HepG2 (cell line): ENCODE measurements at regions not wholly inside any gene's neighbourhood (a gene's known extent, or its start where the extent isn't known, plus 50 kb on each side); places are given as distances from the start of the nearest gene placed in this dataset.

ENCODE experiments used
- ATAC-seq: fragments of 200-7000 bp; cut with Tn5 transposase; 3 replicates; pipeline ENCODE4 v1.9.1; 2020; ENCODE audit warnings: mild to moderate bottlenecking, moderate library complexity
- BruUV-seq: library from RNA; stranded (reverse); fragments of 400-500 nt; replicated peaks from 2 replicates; lab custom pipeline; 2021; lab: Mats Ljungman, UMichigan
- CTCF ChIA-PET: fragments of 300-600 bp; formaldehyde crosslinking; extraction: SDS; loops from one replicate; lab custom pipeline; 2021; ENCODE audit warnings: low total read pairs, inconsistent platforms, low intra/inter-chr PET ratio; lab: Yijun Ruan, JAX
- POLR2A ChIA-PET: fragments of 350-600 bp; sonication (Branson Sonifier 250); formaldehyde crosslinking; loops from one replicate; lab custom pipeline; 2020; ENCODE audit warnings: antibody characterized with exemption, inconsistent platforms; lab: Yijun Ruan, JAX
- DNase-seq: peaks from one replicate; pipeline ENCODE4 v3.0.0-alpha.2; 2015; ENCODE audit warnings: low spot score
- FAIRE-seq: peaks from 3 replicates; lab custom pipeline; 2011; peaks lifted over from hg19 to GRCh38; lab: Jason Lieb, UNC
- H2AFZ ChIP-seq: one replicate; pipeline ENCODE4 v1.6.1; 2011; ENCODE audit warnings: low read length, inconsistent platforms
- H3K27ac ChIP-seq: fragments of 300-600 bp; 3 replicates; pipeline ENCODE4 v1.8.0; 2011; ENCODE audit warnings: mixed run types, mild to moderate bottlenecking, mixed read lengths, low read length, inconsistent platforms; ENCODE audit not compliant: insufficient read depth; ENCODE audit errors: extremely low read length
- H3K27me3 ChIP-seq, 2 experiments: fragments of 200-600 bp in 1 of 2; 2 replicates in 1 of 2; 3 replicates in 1 of 2; pipeline versions ENCODE4 v1.6.0 to v1.8.0; 2011; ENCODE audit warnings: low read length in 2 of 2, mild to moderate bottlenecking in 2 of 2, moderate library complexity in 2 of 2, inconsistent platforms in 1 of 2; ENCODE audit not compliant: insufficient read depth in 2 of 2, control insufficient read depth in 1 of 2
- H3K36me3 ChIP-seq, 2 experiments: fragments of 200-600 bp in 1 of 2; replicated peaks in 1 of 2; 2 replicates in 1 of 2; 3 replicates in 1 of 2; pipeline versions ENCODE4 v1.5.1 to v1.8.0; 2011; ENCODE audit warnings: low read length in 2 of 2, inconsistent platforms in 1 of 2; ENCODE audit not compliant: insufficient read depth in 2 of 2, control insufficient read depth in 1 of 2
- H3K4me1 ChIP-seq: 2 replicates; pipeline ENCODE4 v1.5.1; 2012; ENCODE audit warnings: low read length, inconsistent platforms; ENCODE audit not compliant: insufficient read depth
- H3K4me2 ChIP-seq: 2 replicates; pipeline ENCODE4 v1.6.0; 2011; ENCODE audit warnings: low read depth, low read length, inconsistent platforms
- H3K4me3 ChIP-seq, 3 experiments: fragments of 200-600 bp in 1 of 3; sonication (generic), shearing (Covaris generic) in 1 of 3; replicated peaks in 1 of 3; 2 replicates each; pipeline ENCODE4 v1.5.1; 2011 to 2016; ENCODE audit warnings: low read length in 3 of 3, inconsistent platforms in 2 of 3, low read depth in 2 of 3, mild to moderate bottlenecking in 2 of 3, control low read depth in 1 of 3, mixed read lengths in 1 of 3; ENCODE audit not compliant: insufficient read depth in 1 of 3
- H3K79me2 ChIP-seq: one replicate; pipeline ENCODE4 v1.6.1; 2011; ENCODE audit warnings: low read length, inconsistent platforms; ENCODE audit not compliant: insufficient read depth
- H3K9ac ChIP-seq: 2 replicates; pipeline ENCODE4 v1.6.0; 2011; ENCODE audit warnings: mild to moderate bottlenecking, low read depth, low read length, inconsistent platforms; ENCODE audit not compliant: insufficient read depth
- H3K9me3 ChIP-seq: 2 replicates; pipeline ENCODE4 v1.5.1; 2012; ENCODE audit warnings: mild to moderate bottlenecking, low read length
- H4K20me1 ChIP-seq: 2 replicates; pipeline ENCODE4 v1.6.0; 2011; ENCODE audit warnings: inconsistent platforms, mild to moderate bottlenecking, low read length, moderate library complexity; ENCODE audit not compliant: insufficient read depth
- GATAD1 ChIP-seq: IDR thresholded peaks from 2 replicates; pipeline ENCODE4 v1.6.1; 2016; ENCODE audit warnings: missing genetic modification reagents, missing compliant biosample characterization
- SAP130 ChIP-seq: IDR thresholded peaks from 2 replicates; pipeline ENCODE4 v1.6.1; 2016; ENCODE audit warnings: low read depth
- TAF1 ChIP-seq: sonication (generic); formaldehyde crosslinking; IDR thresholded peaks from 2 replicates; pipeline ENCODE4 v1.4.0; 2020; ENCODE audit warnings: missing genetic modification reagents
- TOE1 ChIP-seq: sonication (generic); formaldehyde crosslinking; IDR thresholded peaks from 2 replicates; pipeline ENCODE4 v1.4.0; 2020; ENCODE audit warnings: mild to moderate bottlenecking, missing genetic modification reagents
- ZBTB20 ChIP-seq: sonication (generic); formaldehyde crosslinking; IDR thresholded peaks from 2 replicates; pipeline ENCODE4 v1.8.1; 2023; ENCODE audit warnings: missing genetic modification reagents, low read depth, mild to moderate bottlenecking, borderline replicate concordance
- ZNF724P ChIP-seq: sonication (generic); formaldehyde crosslinking; IDR thresholded peaks from 2 replicates; pipeline ENCODE4 v1.8.0; 2022; ENCODE audit warnings: missing genetic modification reagents, borderline replicate concordance
- ZNF75D ChIP-seq: sonication (generic); formaldehyde crosslinking; IDR thresholded peaks from 2 replicates; pipeline ENCODE4 v1.8.1; 2023; ENCODE audit warnings: missing genetic modification reagents, mild to moderate bottlenecking, borderline replicate concordance
- ZSCAN31 ChIP-seq: sonication (generic); formaldehyde crosslinking; IDR thresholded peaks from 2 replicates; pipeline ENCODE4 v1.5.0; 2020; ENCODE audit warnings: low read depth, mild to moderate bottlenecking, missing genetic modification reagents
- WGBS: methylation state at CpG from one replicate; pipeline ENCODE4 v1.1.6; 2017; ENCODE audit warnings: low lambda C conversion rate; 5-methylcytosine and 5-hydroxymethylcytosine counted together
- in situ Hi-C: cut with HindIII; loops from 2 replicates; pipeline ENCODE4 v1.10.0; 2017; ENCODE audit warnings: low pct_unique_long_range_greater_than_20kb; ENCODE audit not compliant: extremely low pct_ligation_motif_present
- intact Hi-C: fragments of 100-400 bp; cut with micrococcal nuclease; formaldehyde crosslinking; loops from one replicate; pipeline ENCODE4 v1.10.0; 2022; ENCODE audit not compliant: unreplicated experiment
- TF ChIP-seq, protein P1 (sequence below): sonication (generic); formaldehyde crosslinking; IDR thresholded peaks from 2 replicates; pipeline ENCODE4 v1.5.0; 2020; ENCODE audit warnings: missing genetic modification reagents, mild to moderate bottlenecking, borderline replicate concordance
- TF ChIP-seq, protein P2 (sequence below): sonication (generic); formaldehyde crosslinking; IDR thresholded peaks from 2 replicates; pipeline ENCODE4 v1.4.0; 2020; ENCODE audit warnings: mild to moderate bottlenecking, missing genetic modification reagents
- TF ChIP-seq, protein P3 (sequence below): sonication (generic); formaldehyde crosslinking; IDR thresholded peaks from 2 replicates; pipeline ENCODE4 v1.8.0; 2022; ENCODE audit warnings: missing genetic modification reagents, mild to moderate bottlenecking, moderate library complexity, borderline replicate concordance
- TF ChIP-seq, protein P4 (sequence below): IDR thresholded peaks from 2 replicates; pipeline ENCODE4 v1.6.1; 2016; ENCODE audit warnings: mild to moderate bottlenecking, missing biosample characterization, missing genetic modification reagents

DNA sequence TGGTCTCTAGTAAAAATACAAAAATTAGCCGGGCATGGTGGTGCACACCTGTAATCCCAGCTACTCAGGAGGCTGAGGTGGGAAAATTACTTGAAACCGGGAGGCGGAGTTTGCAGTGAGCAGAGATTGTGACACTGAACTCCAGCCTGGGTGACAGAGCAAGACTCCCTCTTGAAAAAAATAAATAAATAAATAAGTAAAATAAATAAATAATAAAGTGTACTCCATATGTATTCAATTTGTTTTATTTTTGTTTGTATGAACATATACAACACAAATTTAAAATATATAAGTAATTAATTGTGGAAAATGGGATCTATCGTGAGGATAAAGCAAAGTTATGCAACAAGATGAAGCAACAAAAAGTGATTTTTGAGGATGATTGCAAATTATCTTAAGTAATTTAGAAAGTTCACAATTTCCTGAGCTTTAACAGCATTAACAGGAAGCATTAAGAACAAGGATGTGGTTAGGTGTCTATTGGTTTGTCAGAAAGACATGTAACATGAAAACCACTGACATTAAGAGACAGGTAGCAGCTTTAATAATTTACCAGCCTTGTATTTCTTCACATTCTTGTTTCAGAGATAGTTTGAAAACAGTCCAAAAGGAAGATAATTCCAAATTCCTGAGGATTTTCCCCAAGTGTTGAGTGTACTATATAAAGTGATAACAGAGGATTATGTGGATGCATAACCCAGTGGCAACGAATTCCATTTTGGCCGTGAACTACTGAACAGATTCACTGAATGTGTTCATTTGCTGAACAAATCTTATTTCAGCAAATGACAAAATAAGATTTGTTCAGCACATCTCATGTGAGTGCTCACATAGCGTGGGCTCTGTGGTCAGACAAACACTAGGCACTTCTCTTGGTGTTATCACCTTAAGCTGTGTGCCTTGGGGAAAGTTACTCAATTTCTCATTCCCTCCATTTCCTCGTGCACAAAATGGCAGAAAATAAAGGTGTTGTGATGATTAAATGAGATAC is 68.6 kb upstream of the RESF1 start:
- ChIA-PET CTCF (no interaction called here), POLR2A (no interaction called here)
- WGBS: 51% methylated on average over 8 of the region's 8 CpGs
- no peaks in the 10 kb centered on the region for H3K4me1 ChIP-seq
- BruUV-seq: no TSS peak
- ATAC-seq (no peak), FAIRE-seq (no peak), DNase-seq (no peak)
- intact Hi-C loops (no loop called here), in situ Hi-C loops (no loop called here)
- H3K36me3 ChIP-seq: no peaks in the 10 kb centered on the region
- H3K9ac ChIP-seq: no peak overlapping the region
- TF ChIP-seq GATAD1 (CRISPR knock-in tag) (no peak), ZSCAN31 (CRISPR knock-in tag) (no peak), ZBTB20 (CRISPR knock-in tag) (no peak), SAP130 (no peak), TOE1 (CRISPR knock-in tag) (no peak), TAF1 (no peak), ZNF75D (CRISPR knock-in tag) (no peak), ZNF724P (no peak)
- TF ChIP-seq, protein P1, sequence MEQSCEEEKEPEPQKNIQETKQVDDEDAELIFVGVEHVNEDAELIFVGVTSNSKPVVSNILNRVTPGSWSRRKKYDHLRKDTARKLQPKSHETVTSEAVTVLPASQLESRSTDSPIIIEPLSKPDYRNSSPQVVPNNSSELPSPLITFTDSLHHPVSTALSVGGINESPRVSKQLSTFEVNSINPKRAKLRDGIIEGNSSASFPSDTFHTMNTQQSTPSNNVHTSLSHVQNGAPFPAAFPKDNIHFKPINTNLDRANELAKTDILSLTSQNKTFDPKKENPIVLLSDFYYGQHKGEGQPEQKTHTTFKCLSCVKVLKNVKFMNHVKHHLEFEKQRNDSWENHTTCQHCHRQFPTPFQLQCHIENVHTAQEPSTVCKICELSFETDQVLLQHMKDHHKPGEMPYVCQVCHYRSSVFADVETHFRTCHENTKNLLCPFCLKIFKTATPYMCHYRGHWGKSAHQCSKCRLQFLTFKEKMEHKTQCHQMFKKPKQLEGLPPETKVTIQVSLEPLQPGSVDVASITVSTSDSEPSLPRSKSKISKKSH (CRISPR knock-in tag): no peak
- TF ChIP-seq, protein P2, sequence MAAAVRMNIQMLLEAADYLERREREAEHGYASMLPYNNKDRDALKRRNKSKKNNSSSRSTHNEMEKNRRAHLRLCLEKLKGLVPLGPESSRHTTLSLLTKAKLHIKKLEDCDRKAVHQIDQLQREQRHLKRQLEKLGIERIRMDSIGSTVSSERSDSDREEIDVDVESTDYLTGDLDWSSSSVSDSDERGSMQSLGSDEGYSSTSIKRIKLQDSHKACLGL: no peak
- TF ChIP-seq, protein P3, sequence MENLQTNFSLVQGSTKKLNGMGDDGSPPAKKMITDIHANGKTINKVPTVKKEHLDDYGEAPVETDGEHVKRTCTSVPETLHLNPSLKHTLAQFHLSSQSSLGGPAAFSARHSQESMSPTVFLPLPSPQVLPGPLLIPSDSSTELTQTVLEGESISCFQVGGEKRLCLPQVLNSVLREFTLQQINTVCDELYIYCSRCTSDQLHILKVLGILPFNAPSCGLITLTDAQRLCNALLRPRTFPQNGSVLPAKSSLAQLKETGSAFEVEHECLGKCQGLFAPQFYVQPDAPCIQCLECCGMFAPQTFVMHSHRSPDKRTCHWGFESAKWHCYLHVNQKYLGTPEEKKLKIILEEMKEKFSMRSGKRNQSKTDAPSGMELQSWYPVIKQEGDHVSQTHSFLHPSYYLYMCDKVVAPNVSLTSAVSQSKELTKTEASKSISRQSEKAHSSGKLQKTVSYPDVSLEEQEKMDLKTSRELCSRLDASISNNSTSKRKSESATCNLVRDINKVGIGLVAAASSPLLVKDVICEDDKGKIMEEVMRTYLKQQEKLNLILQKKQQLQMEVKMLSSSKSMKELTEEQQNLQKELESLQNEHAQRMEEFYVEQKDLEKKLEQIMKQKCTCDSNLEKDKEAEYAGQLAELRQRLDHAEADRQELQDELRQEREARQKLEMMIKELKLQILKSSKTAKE: no peak
- TF ChIP-seq, protein P4, sequence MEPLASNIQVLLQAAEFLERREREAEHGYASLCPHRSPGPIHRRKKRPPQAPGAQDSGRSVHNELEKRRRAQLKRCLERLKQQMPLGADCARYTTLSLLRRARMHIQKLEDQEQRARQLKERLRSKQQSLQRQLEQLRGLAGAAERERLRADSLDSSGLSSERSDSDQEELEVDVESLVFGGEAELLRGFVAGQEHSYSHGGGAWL (CRISPR knock-in tag): no peak
- H3K79me2 ChIP-seq: no peaks in the 10 kb centered on the region
- no peaks in the 10 kb centered on the region for H4K20me1 ChIP-seq
- H2AFZ ChIP-seq: no peak overlapping the region
- H3K27ac ChIP-seq: no peak overlapping the region
- H3K4me2 ChIP-seq: no peak overlapping the region
- H3K9me3 ChIP-seq: no peaks in the 10 kb centered on the region; the same call in 1 of the 2 replicates
- no peak overlapping the region for H3K4me3 ChIP-seq
- H3K27me3 ChIP-seq: no peaks in the 10 kb centered on the region
